GM23248 (cell line): ENCODE measurements at regions not wholly inside any gene's neighbourhood (a gene's known extent, or its start where the extent isn't known, plus 50 kb on each side); places are given as distances from the start of the nearest gene placed in this dataset.

Experiments
- DNase-seq: peaks from one replicate; pipeline ENCODE4 v3.0.0-alpha.2; 2015
- H2AFZ ChIP-seq: fragments of 200-600 bp; sonication (generic); 2 replicates; pipeline ENCODE4 v1.6.1; 2016; ENCODE audit warnings: antibody characterized with exemption
- H3F3A ChIP-seq: fragments of 200-600 bp; sonication (generic); 2 replicates; pipeline ENCODE4 v1.6.1; 2016; ENCODE audit warnings: mild to moderate bottlenecking, antibody characterized with exemption, mixed run types; ENCODE audit not compliant: insufficient read depth
- H3K27ac ChIP-seq: fragments of 200-600 bp; sonication (generic); 2 replicates; pipeline ENCODE4 v1.5.1; 2016; ENCODE audit warnings: mild to moderate bottlenecking
- H3K27me3 ChIP-seq: fragments of 200-600 bp; sonication (generic); replicated peaks from 2 replicates; pipeline ENCODE4 v1.6.1; 2016; ENCODE audit warnings: mild to moderate bottlenecking; ENCODE audit not compliant: insufficient read depth
- H3K36me3 ChIP-seq: fragments of 200-600 bp; sonication (generic); 2 replicates; pipeline ENCODE4 v1.6.1; 2016; ENCODE audit warnings: low read depth, mild to moderate bottlenecking
- H3K4me1 ChIP-seq: fragments of 200-600 bp; sonication (generic); 2 replicates; pipeline ENCODE4 v1.6.1; 2016; ENCODE audit warnings: mild to moderate bottlenecking; ENCODE audit not compliant: insufficient read depth
- H3K4me2 ChIP-seq: fragments of 200-600 bp; sonication (generic); one replicate; pipeline ENCODE4 v1.6.1; 2016; ENCODE audit warnings: mild to moderate bottlenecking; ENCODE audit not compliant: unreplicated experiment
- H3K4me3 ChIP-seq: fragments of 200-600 bp; sonication (generic); 2 replicates; pipeline ENCODE4 v1.5.1; 2016; ENCODE audit warnings: mild to moderate bottlenecking
- H3K79me2 ChIP-seq: fragments of 200-600 bp; sonication (generic); 2 replicates; pipeline ENCODE4 v1.6.1; 2016; ENCODE audit warnings: mild to moderate bottlenecking; ENCODE audit not compliant: insufficient read depth
- H3K9ac ChIP-seq: fragments of 200-600 bp; sonication (generic); 2 replicates; pipeline ENCODE4 v1.6.1; 2016; ENCODE audit warnings: mild to moderate bottlenecking
- H3K9me2 ChIP-seq: fragments of 200-600 bp; sonication (generic); 2 replicates; pipeline ENCODE4 v1.6.1; 2016; ENCODE audit warnings: mixed run types, mild to moderate bottlenecking, moderate library complexity; ENCODE audit not compliant: insufficient read depth
- H3K9me3 ChIP-seq: fragments of 200-600 bp; sonication (generic); one replicate; pipeline ENCODE4 v1.6.1; 2017; ENCODE audit warnings: low read depth
- H4K20me1 ChIP-seq: fragments of 200-600 bp; sonication (generic); 2 replicates; pipeline ENCODE4 v1.6.0; 2016; ENCODE audit not compliant: insufficient read depth
- EZH2 ChIP-seq: fragments of 200-600 bp; sonication (generic); IDR thresholded peaks from 2 replicates; pipeline ENCODE4 v1.6.1; 2018; ENCODE audit warnings: antibody characterized with exemption, mild to moderate bottlenecking; ENCODE audit not compliant: insufficient read depth, poor library complexity, severe bottlenecking
- EZH2phosphoT487 ChIP-seq: fragments of 200-600 bp; sonication (generic); IDR thresholded peaks from 2 replicates; pipeline ENCODE4 v1.6.1; 2018; ENCODE audit warnings: antibody characterized with exemption, moderate library complexity, mild to moderate bottlenecking, low read depth; ENCODE audit not compliant: insufficient read depth
- WGBS, 2 experiments: methylation state at CpG; one replicate each; pipeline ENCODE4 v1.1.6; 2015 to 2017; ENCODE audit warnings: low lambda C conversion rate in 2 of 2, low coverage in 1 of 2; ENCODE audit errors: missing lambda C conversion rate in 2 of 2; 5-methylcytosine and 5-hydroxymethylcytosine counted together
- in situ Hi-C: fragments of 300-500 bp; cut with MboI; formaldehyde crosslinking; loops from 2 replicates; pipeline ENCODE4 v1.15.0; 2020

- Histone ChIP-seq H3K36me3 (no peaks in the 10 kb centered on the region), H3K4me3 (no peak overlapping the region), H3K4me1 (no peaks in the 10 kb centered on the region), H2AFZ (no peak overlapping the region), H3K4me2 (no peak overlapping the region), H3F3A (no peaks in the 10 kb centered on the region), H3K27ac (no peak overlapping the region), H4K20me1 (no peaks in the 10 kb centered on the region), H3K27me3 (no peaks in the 10 kb centered on the region), H3K9me2 (no peaks in the 10 kb centered on the region), H3K9me3 (no peaks in the 10 kb centered on the region), H3K9ac (no peak overlapping the region), H3K79me2 (no peaks in the 10 kb centered on the region)
- in situ Hi-C loops: no loop called here
- TF ChIP-seq EZH2: no peak
- no peak for TF ChIP-seq EZH2phosphoT487
- no peak for DNase-seq
- 0 to 4% methylated on average over 2 of the region's 2 CpGs for WGBS, 2 experiments
These were observed 199.3 kb upstream of the GRID2 start for GRCh38 chr4:92104506-92104905.

- Histone ChIP-seq H3K4me2 (no peak overlapping the region), H3K4me3 (no peak overlapping the region), H3K27ac (no peak overlapping the region), H2AFZ (no peak overlapping the region), H3K79me2 (no peaks in the 10 kb centered on the region), H3F3A (no peaks in the 10 kb centered on the region), H3K9ac (no peak overlapping the region), H3K4me1 (no peaks in the 10 kb centered on the region), H3K27me3 (no peaks in the 10 kb centered on the region), H3K9me3 (no peaks in the 10 kb centered on the region), H4K20me1 (no peaks in the 10 kb centered on the region), H3K9me2 (no peaks in the 10 kb centered on the region), H3K36me3 (no peaks in the 10 kb centered on the region)
- no peak for DNase-seq
- TF ChIP-seq EZH2phosphoT487 (no peak), EZH2 (no peak)
- in situ Hi-C loops: no loop called here
- WGBS, 2 experiments: 23 to 26% methylated on average over 2 of the region's 2 CpGs
These were observed 196.9 kb upstream of the GRID2 start for GRCh38 chr4:92106816-92107215.

- in situ Hi-C loops: no loop called here
- Histone ChIP-seq H3K36me3 (no peaks in the 10 kb centered on the region), H3K9me3 (no peaks in the 10 kb centered on the region), H3F3A (no peaks in the 10 kb centered on the region), H3K9me2 (no peaks in the 10 kb centered on the region), H2AFZ (no peak overlapping the region), H3K27ac (no peak overlapping the region), H3K4me1 (no peaks in the 10 kb centered on the region), H3K79me2 (no peaks in the 10 kb centered on the region), H3K9ac (no peak overlapping the region), H3K4me3 (no peak overlapping the region), H3K27me3 (no peaks in the 10 kb centered on the region), H4K20me1 (no peaks in the 10 kb centered on the region), H3K4me2 (no peak overlapping the region)
- DNase-seq: no peak
- WGBS, 2 experiments: 63% methylated on average over 2 of the region's 2 CpGs
- no peak for TF ChIP-seq EZH2phosphoT487
- no peak for TF ChIP-seq EZH2
These were observed 192.3 kb upstream of the GRID2 start for GRCh38 chr4:92111493-92111892.

- no peak overlapping the region for H3K9ac ChIP-seq
- DNase-seq: no peak
- H3F3A ChIP-seq: no peaks in the 10 kb centered on the region
- no peaks in the 10 kb centered on the region for H3K27me3 ChIP-seq
- H3K4me1 ChIP-seq: no peaks in the 10 kb centered on the region
- H3K9me2 ChIP-seq: no peaks in the 10 kb centered on the region
- no peaks in the 10 kb centered on the region for H3K36me3 ChIP-seq
- H3K4me3 ChIP-seq: no peak overlapping the region
- no peaks in the 10 kb centered on the region for H4K20me1 ChIP-seq
- no peak for TF ChIP-seq EZH2phosphoT487
- no peak for TF ChIP-seq EZH2
- H3K4me2 ChIP-seq: no peak overlapping the region
- no peak overlapping the region for H3K27ac ChIP-seq
- no peaks in the 10 kb centered on the region for H3K9me3 ChIP-seq
- H2AFZ ChIP-seq: no peak overlapping the region
- WGBS, 2 experiments: 15 to 24% methylated on average over 2 of the region's 2 CpGs
- H3K79me2 ChIP-seq: no peaks in the 10 kb centered on the region
- in situ Hi-C loops: no loop called here
These were observed 191.0 kb upstream of the GRID2 start for GRCh38 chr4:92112805-92113204.
